Osteoblast (primary cell): ENCODE measurements at regions not wholly inside any gene's neighbourhood (a gene's known extent, or its start where the extent isn't known, plus 50 kb on each side); places are given as distances from the start of the nearest gene placed in this dataset.

ENCODE experiments used
- DNase-seq: peaks from one replicate; pipeline ENCODE4 v3.0.0; 2011; ENCODE audit warnings: low spot score, mixed read lengths; ENCODE audit not compliant: insufficient read length; ENCODE audit errors: missing footprints
- H2AFZ ChIP-seq: 2 replicates; pipeline ENCODE4 v1.6.0; 2011; ENCODE audit warnings: mild to moderate bottlenecking, low read length
- H3K27ac ChIP-seq: 2 replicates; pipeline ENCODE4 v1.5.1; 2011; ENCODE audit warnings: mild to moderate bottlenecking, low read depth, low read length, moderate library complexity
- H3K27me3 ChIP-seq: 2 replicates; pipeline ENCODE4 v1.6.0; 2012; ENCODE audit warnings: mild to moderate bottlenecking, control low read depth, inconsistent platforms, low read length, moderate library complexity; ENCODE audit not compliant: insufficient read depth
- H3K36me3 ChIP-seq: 2 replicates; pipeline ENCODE4 v1.5.1; 2011; ENCODE audit warnings: mild to moderate bottlenecking, low read length, control low read depth, moderate library complexity; ENCODE audit not compliant: insufficient read depth
- H3K4me1 ChIP-seq: 2 replicates; pipeline ENCODE4 v1.5.1; 2011; ENCODE audit warnings: mild to moderate bottlenecking, low read length, control low read depth, moderate library complexity; ENCODE audit not compliant: insufficient read depth
- H3K4me2 ChIP-seq: 2 replicates; pipeline ENCODE4 v1.6.0; 2011; ENCODE audit warnings: mild to moderate bottlenecking, low read length; ENCODE audit not compliant: insufficient read depth
- H3K4me3 ChIP-seq: fragments of 200-600 bp; sonication (generic); 3 replicates; pipeline ENCODE4 v1.5.1; 2012; ENCODE audit warnings: mild to moderate bottlenecking, low read length, inconsistent platforms; ENCODE audit not compliant: insufficient read depth
- H3K79me2 ChIP-seq: 2 replicates; pipeline ENCODE4 v1.6.0; 2012; ENCODE audit warnings: mild to moderate bottlenecking, low read length, control low read depth, inconsistent platforms; ENCODE audit not compliant: insufficient read depth
- H3K9me3 ChIP-seq: 2 replicates; pipeline ENCODE4 v1.5.1; 2011; ENCODE audit warnings: low read depth, low read length, control low read depth
- H4K20me1 ChIP-seq: 2 replicates; pipeline ENCODE4 v1.6.0; 2012; ENCODE audit warnings: mild to moderate bottlenecking, low read length, control low read depth; ENCODE audit not compliant: insufficient read depth
- CTCF ChIP-seq: IDR thresholded peaks from 2 replicates; pipeline ENCODE4 v1.5.1; 2011; ENCODE audit warnings: mild to moderate bottlenecking, low read depth, low read length, moderate library complexity; ENCODE audit errors: extremely low read depth

- Histone ChIP-seq H3K27ac (no peak overlapping the region), H4K20me1 (no peaks in the 10 kb centered on the region), H3K79me2 (no peaks in the 10 kb centered on the region), H3K9me3 (no peaks in the 10 kb centered on the region), H3K27me3 (no peaks in the 10 kb centered on the region), H2AFZ (no peak overlapping the region), H3K4me2 (no peak overlapping the region), H3K4me1 (peaks cover 7% of the 10 kb centered on the region), H3K4me3 (no peak overlapping the region), H3K36me3 (no peaks in the 10 kb centered on the region)
- DNase-seq = no peak
- TF ChIP-seq CTCF = no peak
These were observed 198.5 kb upstream of the MTNR1B start for GRCh38 chr11:92770981-92771380.

GRCh38 chr11:92771701-92772100 is 197.8 kb upstream of the MTNR1B start:
- H3K9me3 ChIP-seq = no peaks in the 10 kb centered on the region
- H3K4me2 ChIP-seq = no peak overlapping the region
- H4K20me1 ChIP-seq = no peaks in the 10 kb centered on the region
- TF ChIP-seq CTCF = no peak
- H3K4me3 ChIP-seq = no peak overlapping the region
- no peaks in the 10 kb centered on the region for H3K4me1 ChIP-seq
- H3K27ac ChIP-seq = no peak overlapping the region
- no peak for DNase-seq
- H3K36me3 ChIP-seq = no peaks in the 10 kb centered on the region
- no peaks in the 10 kb centered on the region for H3K79me2 ChIP-seq
- H3K27me3 ChIP-seq = no peaks in the 10 kb centered on the region
- H2AFZ ChIP-seq = no peak overlapping the region

- H3K36me3 ChIP-seq = no peaks in the 10 kb centered on the region
- no peaks in the 10 kb centered on the region for H4K20me1 ChIP-seq
- no peak for DNase-seq
- H3K27ac ChIP-seq = no peak overlapping the region
- H2AFZ ChIP-seq = no peak overlapping the region
- H3K4me1 ChIP-seq = no peaks in the 10 kb centered on the region
- H3K27me3 ChIP-seq = no peaks in the 10 kb centered on the region
- no peaks in the 10 kb centered on the region for H3K79me2 ChIP-seq
- no peaks in the 10 kb centered on the region for H3K9me3 ChIP-seq
- no peak overlapping the region for H3K4me2 ChIP-seq
- H3K4me3 ChIP-seq = no peak overlapping the region
- no peak for TF ChIP-seq CTCF
These were observed 194.3 kb upstream of the MTNR1B start for GRCh38 chr11:92775003-92775676.

GRCh38 chr11:92776676-92777075 is 192.8 kb upstream of the MTNR1B start:
- H3K4me1 ChIP-seq = no peaks in the 10 kb centered on the region
- H4K20me1 ChIP-seq = no peaks in the 10 kb centered on the region
- no peak overlapping the region for H2AFZ ChIP-seq
- no peak for TF ChIP-seq CTCF
- peak; percentile 55 for DNase-seq
- H3K27ac ChIP-seq = no peak overlapping the region
- no peak overlapping the region for H3K4me3 ChIP-seq
- H3K79me2 ChIP-seq = no peaks in the 10 kb centered on the region
- no peak overlapping the region for H3K4me2 ChIP-seq
- H3K27me3 ChIP-seq = no peaks in the 10 kb centered on the region
- H3K9me3 ChIP-seq = no peaks in the 10 kb centered on the region
- H3K36me3 ChIP-seq = no peaks in the 10 kb centered on the region
